ENCODE measurements at regions not wholly inside any gene's neighbourhood (a gene's known extent, or its start where the extent isn't known, plus 50 kb on each side); places are given as distances from the start of the nearest gene placed in this dataset.

- no peak overlapping the region for H3K27ac Mint-ChIP-seq
- no peak for ATAC-seq
- no peaks in the 10 kb centered on the region for H3K27me3 Mint-ChIP-seq
- no peak overlapping the region for H3K4me3 Mint-ChIP-seq
- H3K36me3 Mint-ChIP-seq = no peaks in the 10 kb centered on the region
- H3K4me1 Mint-ChIP-seq = no peaks in the 10 kb centered on the region
- peaks cover 12% of the 10 kb centered on the region for H3K9me3 Mint-ChIP-seq
Measured at GRCh38 chr13:22563272-22563671, 617.5 kb upstream of the SGCG start.

DNA sequence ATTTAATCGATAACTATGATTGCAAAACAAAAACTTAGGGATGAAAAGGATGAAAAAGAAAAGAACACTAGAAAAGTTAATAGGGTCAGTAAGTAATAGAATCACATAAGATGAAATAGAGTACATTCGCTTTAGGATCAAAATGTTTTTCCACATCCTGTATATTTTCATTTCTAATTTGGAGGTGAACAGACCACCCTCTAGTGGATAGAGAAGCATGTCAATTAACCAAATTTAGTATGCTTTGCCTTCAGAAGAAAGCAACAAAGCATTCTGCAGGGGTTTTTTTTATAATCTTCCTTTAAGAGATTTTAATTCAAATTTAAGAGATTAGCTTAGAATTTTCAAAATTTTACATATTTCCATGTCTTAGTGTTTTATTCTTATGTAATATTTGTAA lies 611.0 kb upstream of the SGCG start:
- Mint-ChIP-seq H3K9me3 (peaks cover 6% of the 10 kb centered on the region), H3K4me3 (no peak overlapping the region), H3K27me3 (no peaks in the 10 kb centered on the region), H3K4me1 (no peaks in the 10 kb centered on the region), H3K36me3 (no peaks in the 10 kb centered on the region), H3K27ac (no peak overlapping the region)
- ATAC-seq = no peak

GRCh38 chr13:22589880-22590279 lies 590.9 kb upstream of the SGCG start:
- Mint-ChIP-seq H3K4me1 (no peaks in the 10 kb centered on the region), H3K36me3 (no peaks in the 10 kb centered on the region), H3K4me3 (no peak overlapping the region), H3K9me3 (peaks cover 7% of the 10 kb centered on the region), H3K27ac (no peak overlapping the region), H3K27me3 (no peaks in the 10 kb centered on the region)
- ATAC-seq = no peak

DNA sequence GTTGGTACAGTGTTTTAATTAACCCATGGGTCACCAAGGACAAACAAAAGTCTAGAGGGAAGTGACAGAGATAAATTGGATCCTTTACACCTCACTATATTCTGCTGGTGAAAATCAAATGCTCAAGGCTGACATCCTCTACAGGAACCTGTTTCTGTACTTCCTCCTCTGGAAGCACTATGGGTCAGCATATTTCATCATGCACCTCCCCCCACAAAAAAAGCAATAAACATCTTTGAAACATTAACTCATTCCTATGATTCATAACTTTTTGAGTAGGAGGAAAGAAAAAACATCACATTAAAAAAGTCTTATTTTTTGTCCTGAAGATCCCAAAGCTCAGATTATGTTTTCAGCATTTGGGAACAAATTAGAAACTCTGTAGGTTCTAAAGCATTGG lies 588.3 kb upstream of the SGCG start:
- no peaks in the 10 kb centered on the region for H3K27me3 Mint-ChIP-seq
- H3K9me3 Mint-ChIP-seq = no peaks in the 10 kb centered on the region
- no peaks in the 10 kb centered on the region for H3K36me3 Mint-ChIP-seq
- no peak for ATAC-seq
- no peaks in the 10 kb centered on the region for H3K4me1 Mint-ChIP-seq
- no peak overlapping the region for H3K27ac Mint-ChIP-seq
- H3K4me3 Mint-ChIP-seq = no peak overlapping the region

GRCh38 chr13:22594041-22594440 lies 586.7 kb upstream of the SGCG start:
- ATAC-seq = no peak
- no peaks in the 10 kb centered on the region for H3K4me1 Mint-ChIP-seq
- no peaks in the 10 kb centered on the region for H3K9me3 Mint-ChIP-seq
- H3K27me3 Mint-ChIP-seq = no peaks in the 10 kb centered on the region
- no peak overlapping the region for H3K27ac Mint-ChIP-seq
- no peaks in the 10 kb centered on the region for H3K36me3 Mint-ChIP-seq
- no peak overlapping the region for H3K4me3 Mint-ChIP-seq

GRCh38 chr13:22596171-22596863 lies 584.5 kb upstream of the SGCG start:
- Mint-ChIP-seq H3K36me3 (no peaks in the 10 kb centered on the region), H3K27me3 (no peaks in the 10 kb centered on the region), H3K4me3 (no peak overlapping the region), H3K9me3 (no peaks in the 10 kb centered on the region), H3K4me1 (no peaks in the 10 kb centered on the region), H3K27ac (no peak overlapping the region)
- no peak for ATAC-seq

- no peak overlapping the region for H3K4me3 Mint-ChIP-seq
- no peaks in the 10 kb centered on the region for H3K36me3 Mint-ChIP-seq
- ATAC-seq = no peak
- no peaks in the 10 kb centered on the region for H3K9me3 Mint-ChIP-seq
- H3K4me1 Mint-ChIP-seq = no peaks in the 10 kb centered on the region
- H3K27me3 Mint-ChIP-seq = no peaks in the 10 kb centered on the region
- H3K27ac Mint-ChIP-seq = no peak overlapping the region
Measured at GRCh38 chr13:22599156-22599555, 581.6 kb upstream of the SGCG start.

DNA sequence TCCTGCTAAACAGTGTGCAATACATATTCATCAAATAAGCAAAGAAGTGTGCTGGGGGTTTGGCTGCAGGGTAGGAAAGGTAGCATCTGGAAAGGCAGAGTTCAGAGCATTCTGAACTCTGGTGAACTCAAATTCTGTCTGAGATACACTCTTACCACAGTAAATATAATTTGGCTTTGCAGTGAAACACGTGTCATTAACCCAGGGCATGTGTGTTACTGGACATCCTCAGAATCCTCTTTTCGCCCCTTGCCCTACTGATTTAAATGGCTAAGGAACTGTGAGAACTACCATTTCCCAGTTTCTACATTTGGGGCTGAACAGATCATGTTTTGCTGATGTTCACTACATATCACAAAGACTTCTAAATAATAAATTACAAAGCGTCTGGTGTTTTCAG lies 562.8 kb upstream of the SGCG start:
- Mint-ChIP-seq H3K4me3 (no peak overlapping the region), H3K27ac (no peak overlapping the region), H3K4me1 (no peaks in the 10 kb centered on the region), H3K36me3 (no peaks in the 10 kb centered on the region), H3K9me3 (peaks cover 4% of the 10 kb centered on the region), H3K27me3 (no peaks in the 10 kb centered on the region)
- ATAC-seq = no peak

- no peaks in the 10 kb centered on the region for H3K4me1 Mint-ChIP-seq
- ATAC-seq = no peak
- H3K4me3 Mint-ChIP-seq = no peak overlapping the region
- H3K27me3 Mint-ChIP-seq = no peaks in the 10 kb centered on the region
- H3K9me3 Mint-ChIP-seq = peaks cover 4% of the 10 kb centered on the region
- H3K36me3 Mint-ChIP-seq = no peaks in the 10 kb centered on the region
- no peak overlapping the region for H3K27ac Mint-ChIP-seq
Measured at GRCh38 chr13:22625691-22626090, 555.1 kb upstream of the SGCG start.

- Mint-ChIP-seq H3K27ac (no peak overlapping the region), H3K9me3 (peaks cover 10% of the 10 kb centered on the region), H3K36me3 (no peaks in the 10 kb centered on the region), H3K4me1 (no peaks in the 10 kb centered on the region), H3K4me3 (no peak overlapping the region), H3K27me3 (no peaks in the 10 kb centered on the region)
- ATAC-seq = no peak
Measured at GRCh38 chr13:22629374-22629773, 551.4 kb upstream of the SGCG start.

DNA sequence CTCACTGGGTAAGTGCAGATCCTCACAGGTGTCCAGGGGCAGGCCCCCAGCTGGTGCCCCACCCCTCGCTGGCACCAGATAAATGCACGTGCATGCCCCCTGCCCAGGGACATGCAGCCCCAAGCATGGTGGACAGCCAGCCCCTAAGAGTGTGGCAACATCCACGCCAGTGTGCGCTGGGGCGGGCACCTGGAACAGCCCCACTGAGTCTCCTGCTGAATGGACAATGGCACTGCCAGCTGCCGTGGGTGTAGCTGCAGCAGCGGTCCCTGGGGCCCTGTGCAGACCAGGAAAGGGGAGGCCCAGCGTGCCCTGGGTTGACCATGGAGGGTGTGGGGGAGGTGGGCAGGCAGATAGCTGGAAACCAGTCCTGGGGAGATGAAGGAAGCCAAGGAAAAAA lies 538.7 kb upstream of the SGCG start:
- ATAC-seq = peak; percentile 34
- Mint-ChIP-seq H3K9me3 (no peaks in the 10 kb centered on the region), H3K36me3 (no peaks in the 10 kb centered on the region), H3K4me3 (no peak overlapping the region), H3K27me3 (no peaks in the 10 kb centered on the region), H3K4me1 (no peaks in the 10 kb centered on the region), H3K27ac (no peak overlapping the region)

- ATAC-seq = no peak
- Mint-ChIP-seq H3K4me1 (no peaks in the 10 kb centered on the region), H3K27ac (no peak overlapping the region), H3K27me3 (no peaks in the 10 kb centered on the region), H3K4me3 (no peak overlapping the region), H3K9me3 (no peaks in the 10 kb centered on the region), H3K36me3 (no peaks in the 10 kb centered on the region)
Measured at GRCh38 chr13:22644941-22645340, 535.8 kb upstream of the SGCG start.

DNA sequence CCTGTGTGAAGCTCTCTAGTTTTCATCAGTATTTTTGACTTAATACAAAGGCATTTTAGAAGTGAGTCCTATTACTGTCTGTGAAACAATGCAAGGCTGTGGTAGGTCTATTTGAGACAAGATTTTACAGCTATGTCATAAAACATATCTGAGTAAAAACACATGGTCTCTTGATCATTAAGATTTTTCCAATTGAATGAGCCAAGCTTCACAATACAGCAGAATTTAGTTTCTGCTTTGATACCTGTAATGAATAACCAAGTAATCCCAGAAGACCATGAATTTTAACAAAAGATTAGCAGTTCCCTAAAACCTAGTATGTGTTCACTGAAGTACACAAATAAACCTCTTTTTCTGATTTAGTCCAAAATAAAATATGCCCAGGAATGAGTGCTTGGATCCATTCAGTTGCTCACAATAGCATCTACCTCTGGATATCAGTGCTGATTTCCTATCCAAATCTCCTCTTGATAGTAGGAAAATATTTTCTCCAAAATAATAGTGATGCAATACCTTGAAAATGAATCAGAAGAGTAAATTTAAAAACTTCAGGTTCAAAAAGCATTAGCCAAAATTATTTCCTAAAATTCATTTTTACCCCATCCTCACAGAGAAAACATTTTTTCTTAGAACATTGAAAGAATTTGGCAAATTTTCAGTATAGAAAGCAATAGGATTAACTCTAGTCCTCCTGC lies 533.5 kb upstream of the SGCG start:
- H3K36me3 Mint-ChIP-seq = no peaks in the 10 kb centered on the region
- no peaks in the 10 kb centered on the region for H3K27me3 Mint-ChIP-seq
- H3K9me3 Mint-ChIP-seq = no peaks in the 10 kb centered on the region
- no peak overlapping the region for H3K4me3 Mint-ChIP-seq
- no peak for ATAC-seq
- H3K27ac Mint-ChIP-seq = no peak overlapping the region
- H3K4me1 Mint-ChIP-seq = no peaks in the 10 kb centered on the region

GRCh38 chr13:22648320-22648801 lies 532.4 kb upstream of the SGCG start:
- no peak for ATAC-seq
- Mint-ChIP-seq H3K4me3 (no peak overlapping the region), H3K36me3 (no peaks in the 10 kb centered on the region), H3K27me3 (no peaks in the 10 kb centered on the region), H3K9me3 (no peaks in the 10 kb centered on the region), H3K27ac (no peak overlapping the region), H3K4me1 (no peaks in the 10 kb centered on the region)

DNA sequence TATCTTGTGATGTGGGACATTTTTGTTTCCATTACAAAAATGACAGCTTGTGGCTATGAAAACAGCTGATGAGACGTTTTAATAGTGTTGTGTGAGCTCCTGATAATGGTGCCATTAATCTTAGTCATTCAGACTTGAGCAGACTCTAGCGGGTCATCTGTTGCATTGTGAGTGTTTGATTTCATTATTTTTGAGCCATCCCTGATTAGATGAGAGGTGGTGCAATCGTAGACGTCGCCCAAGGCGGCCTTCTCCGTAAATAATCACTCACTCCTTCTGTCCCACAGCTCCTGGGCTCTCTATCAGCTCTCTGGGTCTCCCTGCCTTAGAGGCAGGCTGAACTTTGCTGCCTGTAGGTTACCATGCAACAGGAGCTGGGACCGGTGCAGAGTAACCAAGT lies 528.0 kb upstream of the SGCG start:
- no peaks in the 10 kb centered on the region for H3K27me3 Mint-ChIP-seq
- H3K9me3 Mint-ChIP-seq = no peaks in the 10 kb centered on the region
- H3K4me3 Mint-ChIP-seq = no peak overlapping the region
- no peaks in the 10 kb centered on the region for H3K4me1 Mint-ChIP-seq
- no peaks in the 10 kb centered on the region for H3K36me3 Mint-ChIP-seq
- ATAC-seq = no peak
- H3K27ac Mint-ChIP-seq = no peak overlapping the region

DNA sequence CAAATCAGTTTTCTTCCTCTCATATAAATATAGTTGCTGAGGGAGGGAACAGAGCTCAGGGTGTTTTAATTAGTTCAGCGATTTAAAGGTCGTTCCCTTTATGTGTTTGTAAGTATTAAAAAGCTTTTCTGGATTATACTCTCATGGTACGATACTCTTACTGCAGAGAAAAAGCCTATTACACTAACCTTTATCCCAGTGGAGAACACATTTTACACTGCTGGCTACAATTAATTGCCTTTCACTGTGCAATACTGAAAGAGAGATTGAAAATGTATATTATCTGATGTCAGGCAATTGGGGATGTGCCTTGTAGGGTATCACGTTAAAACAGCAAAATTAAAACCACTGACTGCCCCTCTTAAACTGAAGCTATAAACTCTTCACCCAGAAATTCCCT lies 526.9 kb upstream of the SGCG start:
- Mint-ChIP-seq H3K4me3 (no peak overlapping the region), H3K4me1 (no peaks in the 10 kb centered on the region), H3K36me3 (no peaks in the 10 kb centered on the region)

More for the DNA sequence above, 526.9 kb upstream of the SGCG start:
- H3K9me3 Mint-ChIP-seq = no peaks in the 10 kb centered on the region
- no peak overlapping the region for H3K27ac Mint-ChIP-seq
- no peak for ATAC-seq
- no peaks in the 10 kb centered on the region for H3K27me3 Mint-ChIP-seq
